NOMO-1 treated with dmso at 0.1 percent for 144 hours (cell line): ENCODE measurements at regions not wholly inside any gene's neighbourhood (a gene's known extent, or its start where the extent isn't known, plus 50 kb on each side); places are given as distances from the start of the nearest gene placed in this dataset.

Experiments used
- DNase-seq: peaks from one replicate; lab custom pipeline; 2025; ENCODE audit not compliant: unreplicated experiment; lab: John Stamatoyannopoulos, UW

DNA sequence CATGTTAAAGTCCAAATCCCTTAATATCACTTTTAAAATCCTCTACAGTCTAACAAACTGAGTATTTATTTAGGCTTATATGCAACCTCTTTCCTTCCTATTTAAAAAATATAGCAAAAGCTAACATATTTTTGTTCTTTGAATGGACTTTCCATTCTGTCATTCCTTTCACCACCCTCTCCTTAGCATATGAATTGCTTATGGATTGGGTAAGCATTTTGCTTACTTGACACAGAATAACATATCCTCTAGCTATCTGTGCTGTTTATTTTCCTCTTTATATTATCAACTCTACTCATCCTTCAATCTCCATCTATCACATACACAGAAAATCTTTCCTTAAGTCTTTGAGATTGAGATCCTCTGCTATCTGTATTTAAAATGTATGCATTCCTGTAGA, 206.1 kb upstream of the NEIL3 start:
- no peak for DNase-seq

- no peak for DNase-seq
Measured at GRCh38 chr4:177105536-177105935, 204.1 kb upstream of the NEIL3 start.

DNA sequence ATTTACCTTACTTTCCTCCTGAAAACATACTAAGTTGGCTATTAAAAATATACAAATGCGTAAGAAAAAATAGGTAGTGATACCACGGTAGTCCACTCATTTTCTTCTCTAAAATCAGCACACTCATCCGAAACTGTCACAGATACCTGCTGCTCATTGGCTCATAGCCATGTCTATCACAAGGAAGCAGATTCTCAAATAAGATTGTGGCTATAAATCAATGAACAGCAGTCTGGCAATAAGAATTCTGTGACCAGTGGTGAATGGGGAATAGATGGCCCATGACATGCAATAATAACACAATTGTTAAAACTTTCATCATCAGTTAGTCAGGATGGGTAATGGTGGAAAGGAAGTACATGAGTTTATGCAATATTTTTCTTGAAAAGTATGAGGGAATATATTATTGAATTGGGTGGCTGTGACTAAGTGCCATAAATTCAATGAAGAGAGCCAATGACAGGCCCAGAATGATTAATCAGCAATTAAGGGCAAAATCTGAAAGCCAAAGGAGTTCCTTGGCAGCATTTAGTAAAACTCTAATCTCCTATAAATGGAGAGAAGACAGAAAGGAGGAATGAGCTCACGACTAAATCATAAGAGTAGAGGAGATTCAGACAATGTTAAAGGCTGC, 202.3 kb upstream of the NEIL3 start:
- DNase-seq = no peak

GRCh38 chr4:177108708-177109107, 201.0 kb upstream of the NEIL3 start:
- no peak for DNase-seq

DNA sequence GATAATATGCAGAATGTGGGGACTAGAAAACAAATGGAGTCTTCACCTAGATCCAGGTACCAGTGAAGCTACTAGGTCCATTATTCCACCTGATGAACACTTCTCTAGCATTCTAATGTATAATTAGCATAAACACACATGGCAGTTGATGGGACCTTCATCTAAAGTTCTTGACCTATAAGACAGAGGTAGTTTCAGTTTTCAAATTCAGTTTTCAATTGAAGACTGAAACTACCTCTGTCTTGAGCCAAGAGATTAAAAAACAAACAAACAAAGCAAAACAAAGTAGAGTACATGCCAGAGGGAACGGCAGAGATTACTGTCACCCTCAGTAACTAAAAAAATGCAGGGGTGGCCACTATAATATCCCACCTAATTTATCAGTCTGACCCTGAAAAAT, 199.9 kb upstream of the NEIL3 start:
- no peak for DNase-seq

- no peak for DNase-seq
Measured at GRCh38 chr4:177116161-177116560, 193.5 kb upstream of the NEIL3 start.

- no peak for DNase-seq
Measured at GRCh38 chr4:177117256-177117655, 192.4 kb upstream of the NEIL3 start.

GRCh38 chr4:177118596-177118995, 191.1 kb upstream of the NEIL3 start:
- no peak for DNase-seq

GRCh38 chr4:177119021-177119471, 190.6 kb upstream of the NEIL3 start:
- no peak for DNase-seq

GRCh38 chr4:177119691-177120090, 190.0 kb upstream of the NEIL3 start:
- no peak for DNase-seq

- DNase-seq = no peak
Measured at GRCh38 chr4:177123811-177124210, 185.9 kb upstream of the NEIL3 start.

- no peak for DNase-seq
Measured at GRCh38 chr4:177124349-177125064, 185.2 kb upstream of the NEIL3 start.

- DNase-seq = no peak
Measured at GRCh38 chr4:177125656-177126055, 184.0 kb upstream of the NEIL3 start.

DNA sequence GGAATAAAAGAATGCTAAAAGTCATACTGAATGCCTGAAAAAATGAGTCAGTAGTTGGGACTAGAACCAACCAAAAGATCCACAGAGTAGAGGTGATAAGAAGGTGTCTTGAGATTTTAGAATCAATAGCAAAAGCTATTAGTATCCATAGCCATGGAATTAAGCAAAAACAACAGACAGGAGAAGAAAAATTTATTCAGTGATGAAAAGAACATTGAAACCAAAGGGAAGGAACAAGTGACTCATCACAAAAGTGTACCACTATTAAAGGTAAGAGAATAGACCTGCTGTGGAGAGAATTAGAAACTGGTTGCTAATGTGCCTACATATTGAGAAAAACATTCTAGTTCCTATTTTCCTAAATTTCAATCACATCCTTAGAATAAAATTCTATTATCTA, 182.0 kb upstream of the NEIL3 start:
- DNase-seq = no peak

- no peak for DNase-seq
Measured at GRCh38 chr4:177128306-177128705, 181.4 kb upstream of the NEIL3 start.

DNA sequence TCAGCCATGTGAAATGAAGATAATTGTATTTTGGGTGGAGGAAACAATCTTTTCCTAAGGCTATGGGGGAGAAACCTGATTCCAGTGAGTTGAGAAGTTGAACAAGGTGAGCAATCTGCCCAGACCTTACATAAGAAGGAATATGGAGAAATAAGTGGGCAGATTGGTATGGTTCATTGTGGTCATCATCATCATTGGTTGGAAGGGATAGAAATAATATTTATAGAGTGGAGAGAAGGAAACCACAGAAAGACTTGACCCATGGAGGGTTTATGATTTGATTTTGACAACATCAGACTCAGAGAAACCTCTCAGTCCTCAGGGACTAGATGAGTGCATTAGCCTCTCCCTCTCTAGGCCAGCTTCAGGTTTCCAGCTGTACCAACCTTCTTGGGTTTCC, 177.9 kb upstream of the NEIL3 start:
- DNase-seq = no peak

DNA sequence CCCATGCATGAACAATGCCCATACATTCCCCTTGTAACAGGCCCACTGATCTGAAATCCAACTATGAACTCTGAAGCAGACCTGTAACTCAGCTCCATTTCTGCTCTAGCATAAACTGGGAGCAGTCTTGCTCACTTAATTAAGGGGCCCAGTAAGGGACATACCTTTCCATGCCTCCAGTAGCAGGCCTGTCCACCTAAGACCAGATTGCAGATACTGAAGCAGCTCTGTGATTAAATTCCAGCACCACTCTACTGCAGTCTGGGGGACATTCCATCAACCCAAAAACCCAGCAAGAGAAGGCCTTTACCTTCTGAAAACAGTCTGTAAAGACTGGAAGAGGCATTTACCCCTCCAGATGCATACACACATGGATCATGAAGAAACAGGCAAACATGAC, 162.0 kb upstream of the NEIL3 start:
- DNase-seq = no peak

GRCh38 chr4:177155454-177155853, 154.2 kb upstream of the NEIL3 start:
- DNase-seq = no peak

DNA sequence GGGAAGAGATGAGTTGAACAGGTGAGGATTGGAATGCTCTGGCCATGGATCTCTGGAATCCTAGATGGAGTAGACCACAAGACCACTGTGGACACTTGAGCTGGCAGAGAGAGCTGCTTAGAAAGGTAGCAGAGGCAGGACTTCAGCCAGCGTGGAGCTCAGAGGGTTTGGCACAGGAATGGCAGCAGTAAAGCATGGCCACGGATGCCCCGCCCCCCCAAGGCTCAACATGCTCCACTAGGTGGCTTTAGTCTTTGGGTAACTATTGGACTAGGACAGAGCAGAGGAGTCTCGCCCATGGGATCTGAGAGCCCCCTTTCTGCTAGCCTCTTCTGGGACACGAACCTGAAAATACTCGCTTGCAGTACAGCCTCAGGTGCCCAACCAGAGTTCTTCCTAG, 150.1 kb upstream of the NEIL3 start:
- DNase-seq = no peak

DNA sequence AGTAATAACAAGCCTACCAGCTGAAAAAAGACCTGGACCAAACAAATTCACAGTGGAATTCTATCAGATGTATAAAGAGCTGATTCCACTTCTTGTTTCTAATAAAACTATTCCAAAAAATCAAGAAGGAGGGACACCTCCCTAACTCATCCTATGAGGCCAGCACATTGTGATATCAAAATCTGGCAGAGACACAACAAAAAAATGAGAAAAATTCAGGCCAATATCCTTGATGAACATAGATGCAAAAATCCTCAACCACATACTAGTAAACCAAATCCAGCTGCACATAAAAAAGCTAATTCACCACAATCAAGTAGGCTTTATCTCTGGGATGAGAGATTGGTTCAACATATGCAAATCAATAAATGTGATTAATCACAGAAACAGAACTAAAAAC, 147.9 kb upstream of the NEIL3 start:
- DNase-seq = no peak

- no peak for DNase-seq
Measured at GRCh38 chr4:177163532-177163931, 146.1 kb upstream of the NEIL3 start.

DNA sequence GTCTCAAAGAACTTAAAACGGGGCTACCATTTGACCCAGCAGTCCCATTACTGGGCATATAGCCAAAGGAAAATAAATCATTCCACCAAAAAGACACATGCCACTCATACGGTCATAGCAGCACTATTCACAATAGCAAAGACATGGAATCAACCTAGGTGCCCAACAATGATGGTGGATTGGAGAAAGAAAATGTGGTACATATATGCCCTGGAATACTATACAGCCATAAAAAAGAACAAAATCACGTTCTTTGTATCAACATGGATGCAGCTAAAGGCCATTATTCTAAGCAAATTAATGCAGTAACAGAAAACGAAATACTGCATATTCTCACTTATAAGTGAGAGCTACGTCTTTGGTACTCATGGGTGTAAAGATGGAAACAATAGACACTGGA, 138.1 kb upstream of the NEIL3 start:
- no peak for DNase-seq

- no peak for DNase-seq
Measured at GRCh38 chr4:177175473-177175872, 134.2 kb upstream of the NEIL3 start.
